Fibroblast of the aortic adventitia (primary cell): ENCODE measurements at regions not wholly inside any gene's neighbourhood (a gene's known extent, or its start where the extent isn't known, plus 50 kb on each side); places are given as distances from the start of the nearest gene placed in this dataset.

ENCODE experiments used
- DNase-seq: peaks from one replicate; pipeline ENCODE4 v3.0.0-alpha.2; 2010; ENCODE audit warnings: low read depth
- H3K4me3 ChIP-seq: 2 replicates; pipeline ENCODE4 v1.5.1; 2011; ENCODE audit warnings: low read depth, mild to moderate bottlenecking, control low read depth, low read length, moderate library complexity
- TF ChIP-seq, protein P1 (sequence below): IDR thresholded peaks from 2 replicates; pipeline ENCODE4 v1.5.1; 2011; ENCODE audit warnings: mild to moderate bottlenecking, low read length, control low read depth, inconsistent platforms; ENCODE audit not compliant: insufficient read depth

DNA sequence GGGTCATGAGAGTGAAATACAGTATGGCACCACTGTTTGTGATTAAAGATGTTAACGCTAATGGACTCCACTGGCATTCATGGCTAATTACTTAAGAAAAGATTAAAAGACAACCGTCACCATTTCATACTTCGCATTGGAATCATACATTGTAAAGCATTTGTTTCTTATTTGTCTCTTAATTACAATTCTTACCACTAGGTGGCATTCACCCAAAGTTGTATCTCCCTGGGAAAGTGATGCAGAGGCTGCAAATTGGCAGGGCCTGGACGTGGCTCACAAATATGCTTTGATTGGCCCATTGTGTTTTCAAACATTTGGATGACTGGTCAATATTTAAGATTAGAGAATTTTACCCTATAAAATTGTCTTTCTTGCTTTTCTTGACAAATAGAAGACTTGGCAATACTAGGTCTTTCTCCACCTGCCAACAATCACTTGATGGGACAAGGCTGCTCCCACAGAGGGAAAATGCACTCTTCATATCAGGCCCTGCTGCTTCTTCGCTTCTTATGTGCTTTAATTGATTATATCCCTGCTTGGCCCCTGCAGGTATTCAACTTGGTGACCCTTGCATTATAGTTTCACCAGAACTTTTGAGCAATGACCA, 72.1 kb upstream of the STARD3NL start:
- no peak overlapping the region for H3K4me3 ChIP-seq
- TF ChIP-seq, protein P1, sequence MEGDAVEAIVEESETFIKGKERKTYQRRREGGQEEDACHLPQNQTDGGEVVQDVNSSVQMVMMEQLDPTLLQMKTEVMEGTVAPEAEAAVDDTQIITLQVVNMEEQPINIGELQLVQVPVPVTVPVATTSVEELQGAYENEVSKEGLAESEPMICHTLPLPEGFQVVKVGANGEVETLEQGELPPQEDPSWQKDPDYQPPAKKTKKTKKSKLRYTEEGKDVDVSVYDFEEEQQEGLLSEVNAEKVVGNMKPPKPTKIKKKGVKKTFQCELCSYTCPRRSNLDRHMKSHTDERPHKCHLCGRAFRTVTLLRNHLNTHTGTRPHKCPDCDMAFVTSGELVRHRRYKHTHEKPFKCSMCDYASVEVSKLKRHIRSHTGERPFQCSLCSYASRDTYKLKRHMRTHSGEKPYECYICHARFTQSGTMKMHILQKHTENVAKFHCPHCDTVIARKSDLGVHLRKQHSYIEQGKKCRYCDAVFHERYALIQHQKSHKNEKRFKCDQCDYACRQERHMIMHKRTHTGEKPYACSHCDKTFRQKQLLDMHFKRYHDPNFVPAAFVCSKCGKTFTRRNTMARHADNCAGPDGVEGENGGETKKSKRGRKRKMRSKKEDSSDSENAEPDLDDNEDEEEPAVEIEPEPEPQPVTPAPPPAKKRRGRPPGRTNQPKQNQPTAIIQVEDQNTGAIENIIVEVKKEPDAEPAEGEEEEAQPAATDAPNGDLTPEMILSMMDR = peak; percentile 52
- DNase-seq = peak; percentile 78

DNA sequence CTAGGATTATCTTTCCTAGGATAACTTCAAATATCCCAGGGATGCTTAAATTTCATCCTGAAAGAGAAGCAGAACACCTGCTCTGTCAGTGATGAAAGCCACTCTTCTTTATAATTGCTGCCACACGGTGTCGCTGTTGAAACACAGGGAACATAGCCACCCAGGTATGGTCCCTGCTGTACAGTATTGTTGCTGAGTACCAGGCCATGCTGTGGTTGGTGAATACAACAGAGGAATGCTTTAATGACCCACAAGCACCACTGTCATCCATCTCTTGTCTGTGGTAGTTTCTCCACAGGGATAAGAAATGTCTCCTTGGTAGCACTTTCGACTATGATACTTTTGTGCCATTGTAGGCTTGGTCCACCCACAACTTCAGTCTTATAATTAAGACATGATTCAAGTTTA, 70.6 kb upstream of the STARD3NL start:
- no peak overlapping the region for H3K4me3 ChIP-seq
- peak; percentile 69 for DNase-seq
- TF ChIP-seq, protein P1 = peak; percentile 78

DNA sequence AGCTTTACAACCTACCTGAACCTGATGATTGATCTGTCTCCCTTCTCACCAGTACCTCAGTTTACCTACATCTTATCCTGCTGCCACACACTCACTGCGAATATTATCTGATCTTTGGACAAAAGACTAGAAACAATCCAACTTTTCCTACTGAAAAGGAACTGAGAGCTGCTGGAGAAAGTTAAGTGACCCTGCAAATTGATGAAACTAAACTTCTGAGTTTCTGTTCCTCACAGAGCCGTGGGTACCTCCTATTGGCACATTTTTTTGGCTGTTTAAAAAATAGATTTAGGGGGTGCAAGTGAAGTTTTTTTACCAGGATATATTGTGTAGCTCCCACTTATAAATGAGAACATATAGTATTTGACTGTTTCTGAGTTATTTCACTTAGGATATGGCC, 66.0 kb upstream of the STARD3NL start:
- no peak for DNase-seq
- no peak overlapping the region for H3K4me3 ChIP-seq
- TF ChIP-seq, protein P1 = no peak

DNA sequence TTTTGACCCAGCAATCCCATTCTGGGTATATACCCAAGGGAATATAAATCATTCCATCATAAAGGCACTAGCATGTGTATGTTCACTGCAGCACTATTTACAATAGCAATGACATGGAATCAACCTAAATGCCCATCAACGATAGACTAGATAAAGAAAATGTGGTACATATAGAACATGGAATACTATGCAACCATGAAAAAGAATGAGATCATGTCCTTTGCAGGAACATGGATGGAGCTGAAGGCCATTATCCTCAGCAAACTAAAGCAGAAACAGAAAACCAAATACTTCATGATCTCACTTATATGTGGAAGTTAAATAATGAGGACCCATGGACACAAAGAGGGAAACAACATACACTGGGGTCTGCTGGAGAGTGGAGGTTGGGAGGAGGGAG, 58.0 kb upstream of the STARD3NL start:
- DNase-seq = no peak
- TF ChIP-seq, protein P1 = no peak
- no peak overlapping the region for H3K4me3 ChIP-seq

DNA sequence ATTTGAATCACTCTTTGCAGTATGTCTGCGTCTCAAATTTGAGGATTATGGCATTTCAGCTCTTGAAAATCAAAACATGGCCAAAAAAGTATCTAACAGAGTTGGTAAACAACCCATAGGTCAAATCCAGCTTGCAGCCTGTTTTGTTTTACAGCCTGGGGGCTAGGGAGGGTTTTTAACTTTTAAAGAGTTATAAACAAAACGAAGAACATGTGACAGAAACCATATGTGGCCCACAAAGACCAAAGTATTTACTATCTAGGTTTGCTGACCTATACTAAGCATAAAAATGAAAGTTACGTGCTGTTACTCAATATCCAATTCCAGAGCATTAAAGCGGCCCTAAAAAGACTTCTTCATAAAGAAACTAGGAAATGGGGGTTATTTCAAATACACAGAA, 55.5 kb upstream of the STARD3NL start:
- TF ChIP-seq, protein P1 = no peak
- no peak overlapping the region for H3K4me3 ChIP-seq
- no peak for DNase-seq

DNA sequence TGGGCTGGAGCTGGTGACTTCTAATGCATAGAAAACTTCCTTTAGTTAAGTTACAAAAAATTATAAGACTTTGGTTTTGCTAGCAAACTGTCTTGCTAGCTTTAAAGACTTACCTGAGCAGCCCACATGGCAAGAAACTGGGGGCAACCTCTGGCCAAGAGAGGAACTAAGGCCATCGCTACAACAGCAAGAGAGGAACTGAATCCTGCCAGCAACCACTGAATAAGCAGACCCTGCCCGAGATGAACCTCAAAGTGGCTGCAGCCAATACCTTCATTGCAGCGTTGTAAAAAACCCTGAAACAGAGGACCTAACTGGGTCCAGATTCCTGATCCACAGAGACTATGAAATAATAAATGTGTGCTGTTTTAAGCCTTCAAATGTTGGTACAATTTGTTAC, 54.6 kb upstream of the STARD3NL start:
- no peak for DNase-seq
- no peak overlapping the region for H3K4me3 ChIP-seq
- TF ChIP-seq, protein P1 = no peak
